Kasumi-1 (cell line): ENCODE measurements at regions not wholly inside any gene's neighbourhood (a gene's known extent, or its start where the extent isn't known, plus 50 kb on each side); places are given as distances from the start of the nearest gene placed in this dataset.
"Not testable (repeated sequence)": the region's sequence is repeated elsewhere in the genome, so short reads cannot be mapped to it uniquely, and the experiment has no call there.

ENCODE experiments used
- DNase-seq, 2 experiments: peaks; one replicate each; lab custom pipeline; 2025; lab: John Stamatoyannopoulos, UW

DNA sequence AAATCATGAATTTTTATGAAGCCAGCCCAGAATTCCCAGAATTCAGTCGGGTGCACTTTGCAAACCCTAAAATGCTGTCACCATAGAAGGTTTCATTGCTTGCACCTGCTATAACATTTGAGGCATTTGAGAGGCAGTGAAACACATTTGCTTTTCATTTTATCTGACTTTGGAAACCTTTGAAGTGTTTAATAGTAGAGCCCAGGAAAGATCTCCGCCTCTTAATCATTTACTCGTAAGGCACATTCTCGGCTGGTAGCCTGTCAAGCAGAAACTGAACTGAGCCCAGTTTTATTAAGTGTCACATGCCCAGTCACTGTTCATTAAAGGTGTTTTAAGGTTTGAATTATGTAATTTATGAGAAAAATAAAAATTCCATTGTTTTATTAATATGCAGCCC, 247.6 kb downstream of the EMX2 start:
- no peak for DNase-seq

DNA sequence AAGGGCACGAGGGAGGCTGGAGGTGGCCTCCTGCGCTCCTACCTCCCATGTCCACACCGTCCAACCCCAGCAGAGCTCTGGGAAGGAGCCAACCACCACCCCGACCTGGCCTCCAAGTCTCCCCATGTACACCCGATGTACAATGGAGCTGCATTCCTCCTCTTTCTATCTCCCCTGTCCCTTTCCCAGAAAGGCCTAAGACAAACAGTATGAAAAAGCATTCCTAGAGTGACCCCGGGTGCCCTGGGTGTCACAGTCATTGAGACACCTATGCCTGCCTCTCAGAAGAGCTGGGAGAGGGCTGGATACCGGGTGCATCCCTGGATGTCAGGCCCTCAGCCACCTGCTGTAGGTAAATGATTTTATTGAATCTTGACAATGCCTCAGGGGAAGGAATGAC, 248.1 kb downstream of the EMX2 start:
- no peak for DNase-seq

DNA sequence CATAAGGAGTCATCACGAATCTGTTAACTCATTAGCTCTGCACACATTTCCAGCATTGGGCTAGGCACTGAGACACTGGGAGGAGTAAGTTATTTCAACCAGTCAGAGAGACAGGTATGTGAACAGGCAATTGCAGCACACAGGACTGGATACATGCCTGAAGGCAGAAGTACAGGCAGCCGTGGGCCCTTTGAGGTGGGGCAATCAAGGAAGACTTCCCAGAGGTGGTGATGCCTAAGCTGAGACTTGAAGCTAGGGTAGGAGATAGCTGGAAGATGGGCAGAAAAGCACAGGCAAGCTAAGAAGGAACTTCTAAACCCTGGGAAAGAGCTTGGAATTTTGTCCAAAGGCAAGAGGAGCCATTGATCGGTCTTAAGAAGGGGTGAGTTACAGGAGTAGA, 249.7 kb downstream of the EMX2 start:
- no peak for DNase-seq

DNA sequence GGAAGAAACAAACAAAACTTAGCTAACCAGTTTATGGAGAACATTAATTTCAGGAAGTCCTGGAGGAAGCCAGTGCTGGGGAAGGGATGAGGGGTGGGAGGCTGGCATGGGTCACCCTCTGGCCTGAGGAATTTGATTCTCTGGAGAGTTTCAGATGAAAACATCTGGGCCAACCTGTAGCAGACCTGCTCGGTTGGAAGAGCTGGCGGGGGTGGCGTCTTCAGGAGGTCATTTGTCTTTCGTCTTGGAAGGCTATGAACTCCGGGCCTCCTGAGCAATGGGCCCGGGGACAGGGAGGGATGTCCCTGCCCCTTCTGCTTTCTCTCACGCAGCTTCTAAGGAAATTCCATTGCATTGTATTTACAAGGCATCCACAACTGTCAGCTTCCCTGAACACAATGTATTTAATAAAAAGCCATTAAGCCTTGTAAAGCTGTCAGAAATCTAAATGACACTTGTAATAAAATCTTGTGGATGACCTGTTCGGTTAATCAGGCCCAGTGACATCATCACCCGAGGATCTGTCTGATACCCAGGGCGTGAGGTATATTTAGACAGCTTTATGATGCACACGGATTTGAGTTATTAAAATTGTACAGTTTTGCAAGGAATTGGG, 250.5 kb downstream of the RAB11FIP2 start:
- no peak for DNase-seq

DNA sequence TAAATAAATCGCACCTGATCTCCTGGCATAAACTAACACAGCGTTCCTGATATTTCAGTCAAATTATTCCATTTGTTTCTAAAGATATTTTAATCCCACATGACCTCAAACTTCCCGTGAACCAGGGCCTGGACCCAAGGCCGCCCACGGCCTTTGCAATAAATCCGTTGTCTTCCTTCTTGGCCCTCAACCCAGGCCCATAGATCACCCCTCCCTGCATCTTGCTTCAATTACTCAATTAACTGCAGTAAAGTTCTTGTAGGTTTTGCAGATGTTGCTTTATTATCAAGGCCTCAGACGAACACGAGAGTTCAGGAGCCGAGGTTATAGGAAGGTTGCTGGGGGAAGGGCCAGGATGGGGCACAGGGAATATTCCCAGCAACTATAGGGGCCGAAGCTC, 249.4 kb downstream of the RAB11FIP2 start:
- DNase-seq: no peak

DNA sequence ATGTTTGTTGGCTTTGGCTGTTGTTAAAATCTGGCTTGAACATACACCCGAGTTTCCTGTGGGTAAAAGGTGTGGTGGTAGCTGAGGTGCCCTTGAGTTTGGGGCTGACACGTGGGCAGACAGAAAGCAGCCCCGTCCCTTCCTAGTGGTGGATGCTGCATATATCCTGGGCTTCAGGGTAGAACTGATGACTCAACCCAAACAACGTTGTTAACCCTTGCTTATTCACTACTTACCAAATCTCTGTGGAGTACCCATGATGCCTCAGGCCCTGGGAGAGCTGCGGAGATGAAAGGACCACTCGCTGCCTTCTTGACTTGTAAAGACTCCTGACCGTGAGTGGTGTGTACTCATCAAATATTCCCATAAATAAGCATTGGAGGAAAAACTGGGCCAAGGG, 245.1 kb downstream of the RAB11FIP2 start:
- no peak for DNase-seq

DNA sequence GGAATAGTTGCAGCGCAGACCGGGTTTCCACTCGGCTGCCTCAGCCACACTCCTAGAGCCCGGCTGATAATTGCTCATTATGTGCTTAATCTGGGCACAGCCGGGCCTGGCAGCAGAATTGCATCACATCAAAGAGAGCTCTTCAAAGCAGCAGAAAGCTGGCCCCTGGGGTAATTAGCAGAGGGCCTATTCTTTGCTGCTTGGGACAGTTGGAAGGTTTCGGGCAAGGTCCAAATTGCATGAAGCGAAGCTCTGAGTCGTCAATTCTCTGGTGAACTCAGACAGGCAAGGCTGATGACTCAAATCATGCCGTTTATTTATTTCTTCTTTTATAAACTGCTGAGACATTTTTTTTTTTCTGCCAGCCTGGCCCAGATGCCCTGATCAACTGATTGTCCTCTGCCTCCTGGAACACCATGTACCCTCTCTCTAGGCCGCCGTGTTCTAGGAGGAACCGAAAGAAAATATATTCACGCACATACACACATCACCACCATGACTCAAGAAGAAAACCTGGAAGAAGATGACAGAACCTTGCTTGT, 242.2 kb downstream of the RAB11FIP2 start:
- DNase-seq: no peak

DNA sequence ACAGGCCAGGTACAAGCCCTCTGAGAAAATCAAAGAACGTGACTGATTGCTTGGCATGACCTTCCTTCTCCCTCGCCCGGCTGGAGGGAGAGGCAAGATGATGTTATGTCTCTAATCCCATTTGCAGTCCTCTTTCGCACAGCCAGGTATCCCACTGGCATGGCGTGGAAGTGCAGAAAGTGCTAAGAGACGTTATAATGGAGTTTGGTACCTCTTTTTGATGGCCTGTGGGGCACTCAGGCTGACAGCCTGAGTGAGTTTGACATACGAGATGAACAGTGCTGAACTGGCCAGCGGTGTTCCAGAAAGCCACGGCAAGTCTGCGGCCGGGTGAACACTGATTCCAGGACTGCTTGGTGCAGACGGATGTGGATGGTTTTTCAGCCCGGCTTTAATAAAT, 241.6 kb downstream of the RAB11FIP2 start:
- DNase-seq: no peak

DNA sequence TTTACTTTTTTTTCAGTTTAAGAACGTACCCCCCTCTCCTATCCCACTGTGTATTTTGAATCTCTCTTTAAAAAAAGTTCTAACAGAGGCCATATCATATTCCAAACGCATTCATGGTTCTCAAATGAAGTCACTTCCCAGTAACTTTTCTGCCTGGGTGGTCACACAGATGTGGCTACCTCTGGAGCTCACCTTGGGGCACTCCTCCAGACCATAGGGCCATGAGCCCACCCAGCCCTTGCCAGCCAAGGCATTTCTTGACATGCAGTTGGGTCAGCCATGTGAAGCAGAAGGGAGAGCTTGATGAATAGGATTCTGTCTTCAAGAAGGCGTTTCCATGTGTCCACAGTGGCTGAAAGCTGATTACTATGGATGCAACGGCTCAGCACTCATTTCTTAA, 239.3 kb downstream of the RAB11FIP2 start:
- no peak for DNase-seq

DNA sequence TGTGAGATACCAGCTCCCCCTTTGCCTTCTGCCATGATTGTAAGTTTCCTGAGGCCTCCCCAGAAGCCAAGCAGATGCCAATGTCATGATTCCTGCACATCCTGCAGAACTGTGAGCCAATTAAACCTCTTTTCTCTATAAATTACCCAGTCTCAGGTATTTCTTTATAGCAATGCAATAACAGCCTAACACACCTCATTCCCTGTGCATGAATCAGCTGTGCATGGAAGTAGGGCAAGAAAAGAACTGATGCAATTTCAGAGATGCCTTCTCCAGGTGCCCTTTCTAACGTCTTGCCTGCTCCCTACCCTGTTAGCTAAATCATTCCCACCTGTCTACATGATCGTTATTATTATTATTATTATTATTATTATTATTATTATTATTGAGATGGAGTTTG, 230.9 kb downstream of the RAB11FIP2 start:
- DNase-seq: not testable (repeated sequence)

DNA sequence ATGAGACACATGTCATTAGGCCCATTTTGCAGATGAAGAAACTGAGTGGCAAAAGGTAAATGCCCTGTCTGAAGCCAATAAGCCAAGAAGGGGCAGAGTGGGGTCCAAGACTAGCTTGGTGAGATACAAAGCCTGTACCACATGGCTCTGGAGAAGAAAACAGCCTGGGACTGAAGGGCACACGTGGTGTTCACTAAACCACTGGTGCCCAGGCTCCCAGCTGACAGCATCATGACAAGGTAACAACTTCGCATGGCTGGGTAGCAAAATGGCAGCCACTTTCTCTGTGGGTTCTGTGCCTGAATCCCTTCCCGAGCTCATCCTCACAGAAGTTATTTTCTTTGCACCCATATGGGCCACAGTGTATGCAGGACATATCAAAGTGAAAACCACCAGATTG, 229.6 kb downstream of the RAB11FIP2 start:
- DNase-seq: no peak

DNA sequence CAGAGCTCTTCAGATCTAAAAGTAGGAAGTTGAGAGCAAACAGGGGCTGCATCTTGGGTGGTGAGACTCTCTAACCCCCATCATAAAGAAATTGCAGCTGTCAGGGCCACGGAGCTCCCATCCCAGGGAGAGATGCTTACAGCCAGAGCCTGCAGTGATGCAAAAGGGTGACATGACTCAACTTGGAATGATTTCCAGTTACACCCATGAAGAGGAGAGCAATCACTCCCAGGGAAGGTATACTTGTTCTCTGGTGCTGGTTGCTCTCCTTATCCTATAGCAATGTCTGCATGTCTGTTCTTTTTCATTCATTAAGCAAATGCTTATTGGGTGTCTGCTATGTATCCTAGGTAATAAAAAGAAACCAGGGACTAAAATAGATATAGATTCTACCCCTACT, 228.0 kb downstream of the RAB11FIP2 start:
- no peak for DNase-seq

DNA sequence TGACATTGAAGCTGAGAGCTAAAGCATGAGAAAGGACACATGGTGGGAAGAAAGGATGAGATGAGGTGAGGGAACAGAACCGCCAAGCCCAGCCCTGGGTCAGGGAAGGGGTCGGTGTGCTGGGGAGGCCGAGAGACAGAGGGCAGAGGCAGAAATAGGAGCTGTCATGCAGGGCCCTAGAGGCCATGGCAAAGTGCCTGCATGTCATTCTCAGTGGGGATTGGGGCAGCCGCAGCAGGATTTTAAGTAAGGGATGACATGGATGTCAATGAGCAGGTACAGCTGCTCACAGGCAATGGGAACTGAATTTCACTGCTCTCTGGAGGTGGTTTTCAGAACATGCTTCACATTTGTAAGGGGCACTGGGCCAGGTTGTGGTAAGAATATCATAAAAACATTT, 227.4 kb downstream of the RAB11FIP2 start:
- no peak for DNase-seq

DNA sequence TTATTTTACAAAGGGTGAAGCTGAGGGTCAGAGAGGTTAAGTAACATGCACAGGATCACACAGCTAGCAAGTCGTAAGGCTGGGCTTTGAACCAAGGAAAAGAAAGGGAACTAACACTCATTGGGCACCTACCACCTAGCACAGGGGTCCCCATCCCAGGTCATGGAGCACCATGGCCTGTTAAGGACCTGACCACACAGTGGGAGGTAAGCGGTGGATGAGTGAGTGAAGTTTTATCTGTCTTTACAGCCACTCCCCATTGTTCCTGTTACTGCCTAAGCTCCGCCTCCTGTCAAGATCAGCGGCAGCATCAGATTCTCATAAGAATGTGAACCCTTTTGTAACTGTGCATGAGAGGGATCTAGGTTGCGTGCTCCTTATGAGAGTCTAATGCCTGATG, 222.8 kb downstream of the RAB11FIP2 start:
- no peak for DNase-seq

DNA sequence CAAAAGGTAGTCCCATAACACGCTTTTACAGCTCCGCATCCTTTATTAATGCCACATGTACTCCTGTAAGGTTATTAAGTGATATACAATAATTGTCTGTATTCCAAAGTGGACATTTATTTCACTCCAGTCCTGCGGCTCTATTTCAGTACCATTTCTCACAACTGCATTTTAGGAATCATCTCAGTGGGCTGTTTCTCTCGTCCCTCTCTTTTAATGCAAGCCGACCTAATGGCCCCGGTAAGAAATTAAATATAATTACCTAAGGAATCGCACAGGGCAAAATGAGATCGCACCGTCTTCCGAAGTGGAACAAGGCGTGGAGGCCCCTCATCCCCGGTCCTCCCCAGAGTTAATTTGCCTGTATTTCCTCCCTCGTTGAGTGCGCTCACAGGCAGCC, 216.5 kb downstream of the RAB11FIP2 start:
- DNase-seq: no peak

DNA sequence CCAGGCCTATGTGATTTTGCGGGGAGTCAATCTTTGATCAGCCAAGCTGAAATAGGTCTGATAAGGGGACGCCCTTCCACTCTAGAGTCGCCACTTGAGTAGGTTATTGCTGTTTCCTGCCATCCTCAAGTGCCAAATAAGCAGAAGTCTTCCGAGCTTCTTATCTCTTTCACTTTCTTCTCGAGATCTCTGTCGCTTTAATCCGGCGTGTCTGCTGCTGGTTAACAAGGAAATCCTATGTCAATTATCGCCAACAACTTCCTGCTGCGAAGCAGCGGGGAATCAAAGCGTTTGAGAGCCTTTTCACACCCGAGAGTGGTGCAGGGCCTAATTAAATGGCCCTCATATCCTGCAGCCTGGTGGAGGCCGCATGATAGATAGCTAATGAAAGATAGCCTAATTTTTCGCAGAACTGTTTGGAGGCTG, 215.9 kb downstream of the RAB11FIP2 start:
- DNase-seq: no peak

DNA sequence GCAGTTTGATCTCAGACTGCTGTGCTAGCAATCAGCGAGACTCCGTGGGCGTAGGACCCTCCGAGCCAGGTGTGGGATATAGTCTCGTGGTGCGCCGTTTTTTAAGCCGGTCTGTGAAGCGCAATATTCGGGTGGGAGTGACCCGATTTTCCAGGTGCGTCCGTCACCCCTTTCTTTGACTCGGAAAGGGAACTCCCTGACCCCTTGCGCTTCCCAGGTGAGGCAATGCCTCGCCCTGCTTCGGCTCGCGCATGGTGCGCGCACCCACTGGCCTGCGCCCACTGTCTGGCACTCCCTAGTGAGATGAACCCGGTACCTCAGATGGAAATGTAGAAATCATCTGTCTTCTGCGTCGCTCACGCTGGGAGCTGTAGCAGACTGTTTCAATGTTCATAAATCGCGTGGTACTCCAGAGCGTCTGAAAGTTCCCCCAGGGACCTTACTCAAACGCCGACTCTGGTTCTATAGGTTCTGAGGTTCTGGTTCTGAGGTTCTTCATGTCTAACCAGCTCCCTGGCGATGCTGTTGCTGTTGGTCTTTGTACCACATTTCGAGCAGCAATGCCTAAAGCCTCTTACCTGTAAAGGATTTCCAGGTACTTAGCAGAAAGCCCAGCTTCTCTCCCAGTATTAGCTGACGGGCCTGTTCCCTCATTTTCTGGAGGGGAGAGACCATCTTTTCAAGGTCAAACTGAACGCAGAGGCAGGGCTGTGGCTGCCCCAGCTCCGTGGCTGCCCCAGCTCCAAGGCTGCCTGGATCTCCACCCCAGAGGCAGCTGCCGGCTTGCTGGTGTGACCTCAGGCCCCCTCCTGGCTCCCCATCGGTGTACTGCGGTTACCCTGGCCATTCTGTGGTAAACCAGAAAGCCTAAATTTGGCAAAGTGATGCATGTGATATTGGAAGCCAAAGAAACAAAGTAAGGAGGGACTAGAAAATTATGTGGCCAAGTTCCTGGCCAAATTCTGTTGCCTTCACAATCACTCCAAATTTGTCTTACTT, 207.9 kb downstream of the RAB11FIP2 start:
- not testable (repeated sequence) for DNase-seq

DNA sequence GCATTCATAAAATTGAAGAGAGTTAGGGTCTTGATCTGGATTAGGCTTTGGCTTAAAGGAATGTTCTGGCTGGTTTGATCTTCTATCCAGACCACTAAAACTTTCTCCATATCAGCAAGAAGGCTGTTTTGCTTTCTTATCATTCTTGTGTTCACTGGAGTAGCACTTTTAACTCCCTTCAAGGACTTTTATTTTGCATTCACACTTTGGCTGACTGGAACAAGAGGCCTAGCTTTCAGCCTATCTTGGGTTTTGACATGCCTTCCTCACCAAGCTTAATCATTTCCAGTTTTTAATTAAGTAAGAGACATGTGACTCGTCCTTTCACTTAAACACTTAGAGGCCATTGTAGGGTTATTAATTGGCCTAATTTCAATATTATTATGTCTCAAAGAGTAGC, 190.3 kb downstream of the RAB11FIP2 start:
- not testable (repeated sequence) for DNase-seq

DNA sequence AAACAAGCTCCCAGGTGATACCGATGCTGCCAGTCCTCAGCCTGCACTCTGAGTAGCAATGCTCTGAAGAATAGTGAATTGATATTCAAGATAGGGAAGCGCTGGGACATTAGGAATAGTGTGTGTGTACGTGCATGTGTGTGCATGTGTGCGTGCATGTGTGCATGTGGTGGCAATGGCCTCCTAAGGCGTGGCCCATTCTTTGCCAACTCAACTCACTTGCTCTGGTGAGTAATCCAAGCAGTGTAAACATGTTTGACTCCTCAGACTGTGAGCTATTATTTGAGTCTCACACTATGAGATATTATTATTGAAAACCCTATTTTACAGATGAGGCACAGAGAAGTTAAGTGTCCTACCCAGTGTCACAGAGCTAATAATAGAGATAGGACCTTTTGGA, 186.6 kb downstream of the RAB11FIP2 start:
- no peak for DNase-seq

DNA sequence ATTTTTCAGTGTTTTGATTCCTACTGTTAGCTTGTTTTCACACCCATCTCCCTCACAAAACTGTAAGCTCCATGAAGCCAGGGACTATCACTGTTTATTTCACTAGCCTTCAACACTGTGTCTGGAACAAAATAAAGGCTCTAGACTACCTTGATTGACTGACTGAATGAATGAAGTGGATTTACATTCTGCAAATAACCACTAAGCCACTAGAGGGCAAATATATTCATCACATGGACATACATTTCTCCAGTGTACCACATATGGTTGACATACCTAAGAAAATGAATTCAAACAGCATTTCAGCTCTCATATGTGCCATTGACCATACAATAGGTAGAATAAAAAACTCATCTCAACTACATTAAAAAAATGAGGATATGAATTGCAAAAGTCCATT, 185.9 kb downstream of the RAB11FIP2 start:
- peak; percentile 34 to 39 for DNase-seq

DNA sequence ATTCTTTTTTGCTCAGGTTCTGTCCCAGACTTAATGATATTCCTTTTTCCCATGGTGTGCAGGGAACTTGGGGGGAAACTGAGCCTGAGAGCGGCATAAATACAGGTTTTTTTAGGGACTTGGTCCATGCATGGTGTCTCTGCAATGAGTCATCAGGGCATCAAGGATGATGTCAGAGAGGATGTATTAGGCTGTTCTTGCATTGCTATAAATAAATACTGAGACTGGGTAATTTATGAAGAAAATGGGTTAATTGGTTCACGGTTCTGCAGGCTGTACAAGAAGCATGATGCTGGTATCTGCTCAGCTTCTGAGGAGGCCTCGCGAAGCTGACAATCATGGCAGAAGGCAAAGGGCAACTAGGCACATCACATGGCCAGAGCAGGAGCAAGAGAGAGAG, 185.4 kb downstream of the RAB11FIP2 start:
- DNase-seq: no peak

DNA sequence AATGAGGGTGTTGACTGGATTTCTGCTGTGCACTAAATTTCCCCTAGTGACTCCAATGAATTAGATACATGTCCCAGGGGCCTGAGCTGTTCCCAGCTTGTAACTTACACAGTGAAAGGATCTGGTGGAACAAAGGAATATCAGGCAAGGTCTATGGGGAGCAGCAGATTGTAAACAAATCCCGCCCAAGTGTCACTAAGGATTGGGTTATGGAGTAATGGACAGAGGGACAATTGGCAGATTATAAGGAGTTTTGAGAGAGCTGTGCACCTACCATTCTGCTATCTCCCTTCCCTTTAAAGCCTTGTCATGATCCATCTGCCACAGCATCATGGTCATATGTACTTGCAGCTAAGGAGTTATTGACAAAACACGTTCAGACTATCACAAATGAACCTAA, 183.0 kb downstream of the RAB11FIP2 start:
- no peak for DNase-seq

DNA sequence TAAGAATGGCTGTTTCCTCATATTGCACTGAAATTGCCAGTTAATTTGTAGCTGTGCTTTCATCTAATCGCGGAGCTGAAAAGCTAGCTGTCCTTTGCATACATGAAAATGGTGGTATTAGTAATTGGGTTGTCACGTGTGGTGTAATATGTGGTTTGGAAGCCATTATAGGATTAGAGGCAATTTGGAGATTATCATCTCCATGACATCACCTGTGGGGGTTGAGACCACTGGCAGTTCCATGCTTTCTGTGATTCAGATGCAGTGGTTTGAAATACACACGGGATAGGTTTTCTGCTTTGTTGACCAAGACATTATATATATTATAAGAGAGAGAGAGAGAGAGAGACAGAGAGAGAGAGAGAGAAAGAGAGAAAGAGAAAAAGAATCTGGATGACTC, 180.8 kb downstream of the RAB11FIP2 start:
- DNase-seq: no peak
